Stimulated activated effector memory CD8-positive, alpha-beta T cell treated with anti-CD3 and anti-CD28 coated beads, Interleukin-12 subunit alpha, Interleukin-12 subunit beta, amount 100 ng/mL, for 72 hours (primary cell): ENCODE measurements at regions not wholly inside any gene's neighbourhood (a gene's known extent, or its start where the extent isn't known, plus 50 kb on each side); places are given as distances from the start of the nearest gene placed in this dataset.
A peak's percentile ranks its signal among the peaks of the same experiment; 100 is the strongest.

Experiments
- ATAC-seq: fragments of 150-1000 bp; cut with Tn5 transposase; 2 replicates; pipeline ENCODE4 v1.10.0; 2021
- DNase-seq, 2 donors: peaks; one replicate each; pipeline ENCODE4 v3.0.0; 2021 to 2022; ENCODE audit warnings: low spot score in 2 of 2
- H3K27ac Mint-ChIP-seq: one replicate; pipeline ENCODE4 v1.8.0; 2022; ENCODE audit warnings: mild to moderate bottlenecking, mixed read lengths
- H3K36me3 Mint-ChIP-seq: one replicate; pipeline ENCODE4 v1.8.0; 2022; ENCODE audit warnings: mild to moderate bottlenecking, mixed read lengths
- H3K4me1 Mint-ChIP-seq: one replicate; pipeline ENCODE4 v1.8.0; 2022; ENCODE audit warnings: mixed read lengths
- H3K4me3 Mint-ChIP-seq: one replicate; pipeline ENCODE4 v1.8.0; 2022; ENCODE audit warnings: mild to moderate bottlenecking, mixed read lengths
- H3K9me3 Mint-ChIP-seq: one replicate; pipeline ENCODE4 v1.8.0; 2022; ENCODE audit warnings: mixed read lengths

DNA sequence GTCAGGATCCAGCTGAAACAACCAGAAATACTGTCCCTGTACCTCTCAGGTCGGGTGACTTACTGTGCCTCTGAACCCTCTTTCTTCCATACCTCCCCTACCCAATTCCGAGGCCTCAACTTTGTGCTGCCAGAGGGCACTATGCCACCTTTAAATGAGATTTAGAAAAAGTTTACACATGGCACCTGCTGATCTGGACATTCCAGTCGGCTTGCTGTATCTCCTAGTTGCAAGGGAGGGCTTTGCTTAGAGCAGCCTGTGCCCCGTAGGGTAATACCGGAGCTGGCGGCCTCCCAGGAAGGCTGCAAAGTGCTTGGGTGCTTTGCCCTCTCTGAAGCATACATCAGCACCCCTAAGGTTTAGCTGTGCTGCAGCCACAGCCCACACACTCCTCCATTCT lies 306.0 kb upstream of the RBFOX1 start:
- H3K36me3 Mint-ChIP-seq, result no peaks in the 10 kb centered on the region
- no peaks in the 10 kb centered on the region for H3K4me1 Mint-ChIP-seq
- H3K4me3 Mint-ChIP-seq, result no peak overlapping the region
- peaks cover 18% of the 10 kb centered on the region for H3K9me3 Mint-ChIP-seq
- no peak for DNase-seq
- ATAC-seq, result no peak
- no peak overlapping the region for H3K27ac Mint-ChIP-seq

DNA sequence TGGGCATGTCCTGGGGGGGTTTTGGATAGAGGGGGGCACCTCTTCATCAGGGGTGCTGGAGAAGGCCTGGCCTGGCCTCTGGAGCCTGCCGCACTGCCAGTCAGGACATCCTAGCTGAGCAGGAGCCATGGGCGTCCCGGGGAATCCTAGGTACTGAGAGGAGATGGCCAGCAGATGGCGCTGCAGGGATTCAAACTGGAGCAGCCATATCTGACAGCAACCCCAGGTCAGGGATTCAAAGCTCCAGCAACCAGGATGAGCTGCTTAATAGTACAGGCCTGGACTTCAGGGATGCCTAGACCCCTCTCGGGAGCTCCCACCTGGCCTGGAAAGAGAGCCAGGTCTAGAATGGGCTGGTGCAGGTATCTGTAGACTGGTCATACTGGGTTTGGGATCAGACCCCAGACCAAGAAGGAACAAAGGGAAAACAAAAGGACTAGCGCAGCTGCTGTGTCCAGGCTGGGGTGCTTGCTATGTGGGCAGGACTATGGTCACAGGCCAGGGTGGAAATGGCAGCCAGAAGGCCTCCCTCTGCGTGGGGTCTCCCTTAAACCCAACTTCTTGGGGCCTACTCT lies 306.9 kb upstream of the RBFOX1 start:
- no peak overlapping the region for H3K27ac Mint-ChIP-seq
- DNase-seq (peak in 1 of 2 donors; percentile 51), ATAC-seq (no peak)
- peaks cover 16% of the 10 kb centered on the region for H3K9me3 Mint-ChIP-seq
- H3K36me3 Mint-ChIP-seq, result no peaks in the 10 kb centered on the region
- no peaks in the 10 kb centered on the region for H3K4me1 Mint-ChIP-seq
- H3K4me3 Mint-ChIP-seq, result no peak overlapping the region

DNA sequence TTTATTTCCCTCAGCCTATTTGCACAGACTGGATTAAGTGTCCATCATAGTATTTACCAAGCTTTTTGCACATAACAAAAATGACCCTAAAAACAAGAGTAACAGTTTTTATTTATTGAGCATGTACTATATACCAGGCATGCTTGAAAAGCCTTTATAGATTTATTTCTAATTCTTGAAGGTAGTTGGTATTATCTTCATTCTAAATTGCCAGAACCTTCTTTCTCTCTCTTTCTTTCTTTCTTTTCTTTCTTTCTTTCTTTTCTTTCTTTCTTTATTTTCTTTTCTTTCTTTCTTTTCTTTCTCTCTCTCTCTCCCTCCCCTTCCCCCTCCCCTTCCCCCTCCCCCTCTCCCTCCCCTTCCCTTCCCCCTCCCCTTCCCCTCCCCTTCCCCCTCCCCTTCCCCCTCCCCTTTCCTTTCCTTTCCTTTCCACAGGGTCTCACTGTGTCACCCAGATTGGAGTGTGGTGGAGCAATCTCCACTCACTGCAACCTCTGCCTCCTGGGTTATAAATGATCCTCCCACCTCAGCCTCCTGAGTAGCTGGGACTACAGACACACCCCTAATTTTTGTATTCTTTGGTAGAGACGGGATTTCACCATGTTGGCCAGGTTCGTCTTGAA lies 310.9 kb upstream of the RBFOX1 start:
- Mint-ChIP-seq H3K4me1 (no peaks in the 10 kb centered on the region), H3K36me3 (no peaks in the 10 kb centered on the region), H3K27ac (no peak overlapping the region), H3K4me3 (no peak overlapping the region), H3K9me3 (peaks cover 9% of the 10 kb centered on the region)
- ATAC-seq, result no peak
- no peak for DNase-seq

DNA sequence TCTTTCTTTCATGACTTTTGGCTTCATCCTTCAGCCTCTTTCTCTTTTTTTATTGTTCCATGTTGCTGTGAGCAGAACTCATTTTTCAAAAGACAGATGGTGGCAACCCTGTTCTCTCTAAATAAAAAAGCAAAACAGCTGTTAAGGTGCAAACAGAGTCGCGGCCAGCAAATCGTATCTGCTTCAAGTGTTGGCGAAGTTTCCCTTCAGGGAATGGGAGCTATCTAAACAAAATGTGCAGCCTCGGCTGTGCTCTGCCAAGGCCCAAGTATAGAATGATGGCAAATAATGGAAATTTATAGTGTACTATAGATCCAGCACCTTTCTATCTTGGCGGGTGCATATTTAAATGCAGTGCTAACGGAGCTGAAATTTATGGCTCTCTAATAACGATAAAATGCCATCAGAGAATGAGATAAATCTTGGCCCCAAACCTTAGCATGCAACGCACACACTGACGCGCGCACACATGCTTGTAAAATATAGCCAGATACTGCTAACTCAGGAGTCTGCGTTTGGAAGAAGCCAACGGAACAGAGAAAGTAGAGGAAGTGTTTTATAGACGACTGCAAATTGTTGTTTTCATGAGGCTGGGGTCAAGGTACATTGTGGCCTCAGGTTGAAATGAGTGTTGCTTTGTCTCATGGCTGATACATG lies 315.5 kb upstream of the RBFOX1 start:
- H3K4me1 Mint-ChIP-seq, result no peaks in the 10 kb centered on the region
- H3K9me3 Mint-ChIP-seq, result peaks cover 5% of the 10 kb centered on the region
- ATAC-seq (no peak), DNase-seq (no peak)
- H3K4me3 Mint-ChIP-seq, result no peak overlapping the region
- H3K27ac Mint-ChIP-seq, result no peak overlapping the region
- no peaks in the 10 kb centered on the region for H3K36me3 Mint-ChIP-seq

DNA sequence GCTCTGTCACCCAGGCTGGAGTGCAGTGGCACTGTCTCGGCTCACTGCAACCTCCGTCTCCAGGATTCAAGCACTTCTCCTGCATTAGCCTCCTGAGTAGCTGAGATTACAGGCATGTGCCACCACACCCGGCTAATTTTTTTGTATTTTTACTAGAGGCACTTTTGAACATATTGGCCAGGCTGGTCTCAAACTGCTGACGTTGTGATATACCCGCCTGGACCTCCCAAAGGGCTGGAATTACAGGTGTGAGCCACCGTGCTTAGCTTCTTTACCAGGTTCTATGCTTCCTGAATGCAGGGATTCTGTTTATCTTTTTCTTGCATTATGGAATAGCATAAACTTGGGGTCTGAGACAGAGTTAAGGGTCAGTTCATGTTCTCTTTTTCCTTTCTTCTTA lies 317.9 kb upstream of the RBFOX1 start:
- no peak for DNase-seq
- ATAC-seq, result no peak
- Mint-ChIP-seq H3K4me1 (no peaks in the 10 kb centered on the region), H3K36me3 (no peaks in the 10 kb centered on the region), H3K27ac (no peak overlapping the region), H3K4me3 (no peak overlapping the region), H3K9me3 (peaks cover 12% of the 10 kb centered on the region)

DNA sequence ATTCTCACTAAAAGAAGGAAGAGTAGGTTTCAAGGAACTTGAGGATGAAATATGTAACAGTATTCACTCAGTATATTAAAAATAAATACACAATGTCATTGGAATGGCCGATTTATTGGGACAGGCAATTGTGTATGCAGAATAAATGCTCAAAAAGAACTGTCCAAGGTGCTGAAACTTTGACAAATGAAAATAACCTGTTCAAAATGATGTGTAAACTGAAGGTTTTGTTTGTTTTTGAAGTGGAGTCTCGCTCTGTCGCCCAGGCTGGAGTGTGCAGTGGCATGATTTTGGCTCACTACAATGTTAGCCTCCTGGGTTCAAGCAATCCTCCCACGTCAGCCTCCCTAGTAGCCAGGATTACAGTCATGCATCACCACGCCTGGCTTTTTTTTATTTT lies 318.7 kb upstream of the RBFOX1 start:
- Mint-ChIP-seq H3K4me1 (no peaks in the 10 kb centered on the region), H3K27ac (no peak overlapping the region), H3K9me3 (peaks cover 13% of the 10 kb centered on the region), H3K4me3 (no peak overlapping the region), H3K36me3 (no peaks in the 10 kb centered on the region)
- no peak for ATAC-seq
- no peak for DNase-seq

DNA sequence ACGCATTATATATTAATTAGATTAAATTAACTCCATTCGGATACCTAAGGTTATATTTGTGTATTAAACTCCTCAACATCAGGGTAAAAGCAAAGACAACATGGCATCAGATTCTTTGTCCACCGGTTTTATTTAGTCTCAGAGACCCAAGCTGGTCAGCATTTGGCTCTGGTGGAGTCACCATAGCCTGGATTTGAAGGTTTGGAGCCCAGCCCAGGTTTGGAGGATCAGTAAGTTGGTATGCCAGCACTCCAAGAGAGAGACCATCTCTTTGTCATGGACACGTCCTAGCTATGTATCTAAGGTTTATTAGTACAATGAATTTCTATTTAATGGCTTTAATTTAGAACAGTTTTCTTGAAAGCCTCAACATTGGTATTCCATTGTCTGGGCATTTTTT lies 328.4 kb upstream of the RBFOX1 start:
- H3K4me3 Mint-ChIP-seq, result no peak overlapping the region
- no peak overlapping the region for H3K27ac Mint-ChIP-seq
- DNase-seq (no peak), ATAC-seq (no peak)
- no peaks in the 10 kb centered on the region for H3K4me1 Mint-ChIP-seq
- H3K9me3 Mint-ChIP-seq, result peaks cover 12% of the 10 kb centered on the region
- H3K36me3 Mint-ChIP-seq, result no peaks in the 10 kb centered on the region

DNA sequence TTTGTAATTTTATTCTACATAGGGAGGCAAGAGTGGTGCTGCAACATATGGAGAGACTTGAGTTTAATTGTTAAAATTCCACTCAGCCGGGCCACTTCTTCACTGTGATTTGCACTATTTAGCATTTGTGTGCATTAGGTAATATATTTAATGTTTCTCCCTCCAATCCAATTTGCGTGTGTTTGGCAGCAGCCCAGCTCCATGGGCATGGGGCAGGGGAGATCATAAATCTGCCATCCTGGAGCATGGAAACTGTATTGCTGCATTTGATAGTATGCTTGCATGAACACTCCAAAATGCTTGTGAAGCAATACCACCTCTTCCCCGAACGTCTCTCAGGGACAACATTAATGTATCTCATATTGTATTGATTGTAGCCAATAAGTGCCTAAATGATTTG lies 339.1 kb upstream of the RBFOX1 start:
- no peak overlapping the region for H3K27ac Mint-ChIP-seq
- H3K9me3 Mint-ChIP-seq, result peaks cover 17% of the 10 kb centered on the region
- H3K4me1 Mint-ChIP-seq, result no peaks in the 10 kb centered on the region
- ATAC-seq, result no peak
- no peaks in the 10 kb centered on the region for H3K36me3 Mint-ChIP-seq
- DNase-seq, result no peak
- H3K4me3 Mint-ChIP-seq, result no peak overlapping the region

DNA sequence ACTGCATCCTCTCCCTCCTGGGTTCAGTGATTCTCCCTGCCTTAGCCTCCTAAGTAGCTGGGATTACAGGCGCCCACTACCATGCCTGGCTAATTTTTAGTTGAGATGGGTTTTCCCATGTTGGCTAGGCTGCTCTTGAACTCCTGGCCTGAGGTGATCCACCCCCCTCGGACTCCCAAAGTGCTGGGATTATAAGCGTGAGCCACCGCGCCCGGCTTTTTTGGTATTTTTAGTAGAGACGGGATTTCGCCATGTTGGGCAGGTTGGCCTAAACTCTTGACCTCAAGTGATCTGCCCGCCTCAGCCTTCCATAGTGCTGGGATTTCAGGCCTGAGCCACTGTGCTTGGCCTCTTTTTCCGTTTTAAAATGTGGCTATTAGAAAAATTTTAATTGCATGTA lies 343.8 kb upstream of the RBFOX1 start:
- H3K36me3 Mint-ChIP-seq, result no peaks in the 10 kb centered on the region
- H3K27ac Mint-ChIP-seq, result no peak overlapping the region

DNA sequence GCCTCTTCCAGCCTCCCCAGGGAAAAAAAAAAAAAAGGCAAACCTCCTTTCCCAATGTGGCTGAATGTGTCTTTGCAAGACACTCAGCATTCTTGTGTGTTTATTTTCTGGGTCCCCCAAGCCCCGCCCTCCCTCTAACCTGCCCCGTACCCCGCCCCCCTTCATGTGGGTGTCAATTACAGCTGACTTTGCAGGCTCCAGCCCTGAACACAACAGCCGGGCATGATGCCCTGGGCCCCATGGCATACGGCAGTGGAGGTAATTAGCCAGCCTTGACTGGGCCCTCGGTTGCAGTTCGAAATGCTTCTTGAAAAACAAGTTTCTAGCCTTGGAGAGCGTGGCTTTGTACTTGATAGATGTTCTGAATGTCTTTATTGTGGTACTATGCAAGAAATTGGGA lies 354.7 kb upstream of the RBFOX1 start:
- H3K27ac Mint-ChIP-seq, result no peak overlapping the region
- H3K36me3 Mint-ChIP-seq, result no peaks in the 10 kb centered on the region
- no peak overlapping the region for H3K4me3 Mint-ChIP-seq
- no peaks in the 10 kb centered on the region for H3K4me1 Mint-ChIP-seq
- no peak for ATAC-seq
- peaks cover 5% of the 10 kb centered on the region for H3K9me3 Mint-ChIP-seq
- DNase-seq, result no peak

More for the DNA sequence above, 343.8 kb upstream of the RBFOX1 start:
- ATAC-seq, result no peak
- Mint-ChIP-seq H3K4me3 (no peak overlapping the region), H3K4me1 (no peaks in the 10 kb centered on the region), H3K9me3 (peaks cover 19% of the 10 kb centered on the region)
- no peak for DNase-seq

DNA sequence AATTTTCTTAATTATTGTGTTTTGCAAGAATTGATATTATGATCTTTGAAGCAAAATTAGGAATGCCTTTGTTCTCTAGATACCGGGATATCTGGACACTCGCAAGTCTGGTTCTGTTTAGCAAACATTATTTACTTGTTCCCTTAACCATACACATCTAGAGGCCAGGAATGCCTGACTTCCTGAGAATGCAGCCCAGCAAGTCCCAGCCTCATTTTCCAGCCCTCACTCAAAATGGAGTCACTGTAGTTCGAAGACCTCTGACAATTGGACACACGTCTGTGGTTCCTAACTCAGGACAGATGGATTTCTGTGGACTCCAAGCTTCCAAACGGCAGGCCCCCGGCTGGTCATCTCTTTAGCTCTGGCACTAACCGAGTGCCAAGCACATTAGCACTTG lies 355.4 kb upstream of the RBFOX1 start:
- Mint-ChIP-seq H3K36me3 (no peaks in the 10 kb centered on the region), H3K9me3 (peaks cover 9% of the 10 kb centered on the region), H3K4me3 (no peak overlapping the region), H3K27ac (no peak overlapping the region), H3K4me1 (no peaks in the 10 kb centered on the region)
- ATAC-seq (no peak), DNase-seq (no peak)

DNA sequence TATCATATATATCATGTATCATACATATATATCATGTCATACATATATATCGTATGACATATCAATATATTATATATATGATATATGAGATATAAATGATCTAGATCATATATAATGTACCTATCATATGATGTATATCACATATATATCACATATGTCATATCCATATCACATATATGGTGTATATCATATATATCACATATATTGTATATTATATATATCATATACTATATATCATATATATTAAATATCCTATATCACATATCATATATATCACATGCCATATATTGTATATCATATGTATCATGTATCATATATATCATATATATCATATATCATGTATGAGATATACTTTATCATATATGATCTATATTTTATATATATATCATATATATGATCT lies 355.9 kb upstream of the RBFOX1 start:
- Mint-ChIP-seq H3K4me1 (no peaks in the 10 kb centered on the region), H3K9me3 (peaks cover 12% of the 10 kb centered on the region), H3K4me3 (no peak overlapping the region), H3K27ac (no peak overlapping the region), H3K36me3 (no peaks in the 10 kb centered on the region)
- DNase-seq, result no peak
- ATAC-seq, result no peak

DNA sequence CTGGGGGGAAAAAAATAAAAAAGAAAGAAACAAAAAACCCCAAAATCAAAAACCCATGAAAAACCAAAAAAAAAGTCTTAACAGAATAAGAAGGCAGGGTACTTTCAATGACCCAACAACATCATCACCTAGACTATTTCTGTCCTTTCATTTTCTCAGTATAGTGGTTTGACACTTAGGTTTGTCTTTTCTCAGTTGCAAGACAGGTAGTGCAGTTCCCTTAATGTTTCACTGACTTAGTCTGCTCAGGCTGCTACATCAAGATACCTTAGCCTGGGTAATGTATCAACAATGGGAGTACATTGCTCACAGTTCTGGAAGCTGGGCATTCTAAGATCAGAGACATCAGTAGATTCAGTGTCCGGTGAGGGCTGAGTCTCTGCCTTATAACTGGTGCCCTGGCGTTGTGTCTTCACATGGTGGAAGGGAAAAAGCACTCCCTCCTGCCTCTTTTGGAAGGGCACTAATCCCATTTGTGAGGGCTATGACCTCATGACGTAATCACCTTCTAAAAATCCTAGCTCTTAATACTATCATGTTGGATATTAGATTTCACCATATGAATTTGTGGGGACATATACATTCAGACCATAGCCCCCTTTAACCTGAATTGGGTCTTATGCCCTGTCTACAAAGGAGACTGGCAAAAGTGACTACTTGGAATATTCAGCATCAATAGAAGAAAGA lies 362.3 kb upstream of the RBFOX1 start:
- Mint-ChIP-seq H3K4me1 (no peaks in the 10 kb centered on the region), H3K4me3 (no peak overlapping the region), H3K27ac (no peak overlapping the region), H3K36me3 (no peaks in the 10 kb centered on the region), H3K9me3 (peaks cover 24% of the 10 kb centered on the region)
- DNase-seq (no peak), ATAC-seq (no peak)

DNA sequence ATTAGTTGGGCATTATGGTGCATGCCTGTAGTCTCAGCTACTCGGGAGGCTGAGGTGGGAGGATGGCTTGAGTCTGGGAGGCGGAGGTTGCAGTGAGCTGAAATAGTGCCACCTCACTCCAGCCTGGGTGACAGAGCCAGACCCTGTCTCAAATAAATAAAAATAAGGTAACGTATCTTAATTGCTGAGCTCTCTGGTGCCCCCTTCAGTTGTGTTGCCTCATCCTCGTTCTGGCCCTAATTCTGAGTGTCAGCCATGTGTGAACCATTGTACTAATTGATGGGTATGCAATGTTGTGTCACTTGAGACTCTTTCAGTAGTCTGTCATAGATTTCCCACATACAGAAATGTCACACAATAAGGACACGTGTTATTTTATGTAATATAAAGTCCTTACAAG lies 363.1 kb upstream of the RBFOX1 start:
- H3K4me3 Mint-ChIP-seq, result no peak overlapping the region
- peaks cover 24% of the 10 kb centered on the region for H3K9me3 Mint-ChIP-seq
- no peak for ATAC-seq
- no peak for DNase-seq
- H3K27ac Mint-ChIP-seq, result no peak overlapping the region
- no peaks in the 10 kb centered on the region for H3K36me3 Mint-ChIP-seq
- H3K4me1 Mint-ChIP-seq, result no peaks in the 10 kb centered on the region

DNA sequence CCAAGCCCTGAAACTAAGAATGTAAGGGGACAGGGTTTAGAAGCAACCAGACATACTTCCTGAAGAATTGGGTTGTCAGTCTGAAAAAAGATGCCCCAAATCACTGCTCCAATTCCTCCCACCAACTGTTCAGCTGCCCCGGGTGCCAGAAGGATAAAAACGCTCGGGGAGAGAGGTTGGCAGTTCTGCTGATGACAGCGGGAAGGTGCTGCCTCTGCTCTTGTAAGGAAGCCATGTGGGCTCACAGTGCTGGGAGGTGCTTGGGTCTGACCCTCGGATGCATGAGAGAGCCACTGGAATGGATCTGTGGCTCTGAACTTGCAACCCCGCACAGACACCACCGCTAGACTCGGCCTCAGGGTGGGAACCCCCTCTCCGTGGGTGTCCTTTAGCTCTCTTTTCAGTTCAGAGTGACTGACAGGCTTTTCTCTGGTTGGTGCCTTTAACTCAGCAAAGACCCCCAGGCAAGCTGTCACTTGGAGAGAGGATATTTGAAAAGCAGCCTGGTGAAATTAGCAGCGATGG lies 364.8 kb upstream of the RBFOX1 start:
- H3K4me3 Mint-ChIP-seq, result no peak overlapping the region
- no peak overlapping the region for H3K27ac Mint-ChIP-seq
- ATAC-seq, result no peak
- no peaks in the 10 kb centered on the region for H3K36me3 Mint-ChIP-seq
- H3K9me3 Mint-ChIP-seq, result peaks cover 24% of the 10 kb centered on the region
- DNase-seq, result no peak
- H3K4me1 Mint-ChIP-seq, result no peaks in the 10 kb centered on the region

DNA sequence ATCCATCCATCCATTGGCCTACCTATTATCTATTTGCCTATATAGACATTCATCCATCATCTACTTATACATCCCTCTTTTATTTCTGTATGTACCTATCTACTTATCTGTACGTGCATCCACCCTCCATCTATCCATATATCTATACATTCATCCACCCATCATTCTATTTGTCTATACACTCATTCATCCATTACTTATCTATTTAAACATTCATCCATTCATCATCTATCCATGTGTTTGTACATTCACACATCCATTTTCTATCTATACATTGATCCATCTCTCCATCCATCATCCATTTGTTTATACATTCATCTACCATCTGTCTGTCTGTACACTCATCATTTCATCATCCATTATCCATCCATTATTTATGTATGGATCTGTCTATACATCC lies 365.7 kb upstream of the RBFOX1 start:
- Mint-ChIP-seq H3K4me1 (no peaks in the 10 kb centered on the region), H3K27ac (no peak overlapping the region), H3K9me3 (peaks cover 18% of the 10 kb centered on the region), H3K36me3 (no peaks in the 10 kb centered on the region), H3K4me3 (no peak overlapping the region)
- ATAC-seq, result no peak
- DNase-seq, result no peak
